ENCODE measurements at regions not wholly inside any gene's neighbourhood (a gene's known extent, or its start where the extent isn't known, plus 50 kb on each side); places are given as distances from the start of the nearest gene placed in this dataset.
"Not testable (repeated sequence)": the region's sequence is repeated elsewhere in the genome, so short reads cannot be mapped to it uniquely, and the experiment has no call there.

DNA sequence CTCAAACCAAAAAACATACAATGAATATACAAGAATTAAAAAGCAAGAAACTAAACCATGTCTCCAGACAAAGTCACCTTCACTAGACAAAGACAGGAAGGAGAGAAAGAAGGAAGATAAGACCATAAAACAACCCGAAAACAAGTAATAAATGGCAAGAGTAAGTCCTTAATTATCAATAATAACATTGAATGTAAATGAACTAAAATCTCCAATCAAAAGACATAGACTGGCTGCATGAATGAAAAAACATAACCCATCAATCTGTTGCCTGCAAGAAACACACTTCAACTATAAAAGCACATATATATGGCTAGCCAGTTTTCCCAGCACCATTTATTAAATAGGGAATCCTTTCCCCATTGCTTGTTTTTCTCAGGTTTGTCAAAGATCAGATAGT is 100.8 kb upstream of the SAMSN1 start:
- TF ChIP-seq, protein P1, sequence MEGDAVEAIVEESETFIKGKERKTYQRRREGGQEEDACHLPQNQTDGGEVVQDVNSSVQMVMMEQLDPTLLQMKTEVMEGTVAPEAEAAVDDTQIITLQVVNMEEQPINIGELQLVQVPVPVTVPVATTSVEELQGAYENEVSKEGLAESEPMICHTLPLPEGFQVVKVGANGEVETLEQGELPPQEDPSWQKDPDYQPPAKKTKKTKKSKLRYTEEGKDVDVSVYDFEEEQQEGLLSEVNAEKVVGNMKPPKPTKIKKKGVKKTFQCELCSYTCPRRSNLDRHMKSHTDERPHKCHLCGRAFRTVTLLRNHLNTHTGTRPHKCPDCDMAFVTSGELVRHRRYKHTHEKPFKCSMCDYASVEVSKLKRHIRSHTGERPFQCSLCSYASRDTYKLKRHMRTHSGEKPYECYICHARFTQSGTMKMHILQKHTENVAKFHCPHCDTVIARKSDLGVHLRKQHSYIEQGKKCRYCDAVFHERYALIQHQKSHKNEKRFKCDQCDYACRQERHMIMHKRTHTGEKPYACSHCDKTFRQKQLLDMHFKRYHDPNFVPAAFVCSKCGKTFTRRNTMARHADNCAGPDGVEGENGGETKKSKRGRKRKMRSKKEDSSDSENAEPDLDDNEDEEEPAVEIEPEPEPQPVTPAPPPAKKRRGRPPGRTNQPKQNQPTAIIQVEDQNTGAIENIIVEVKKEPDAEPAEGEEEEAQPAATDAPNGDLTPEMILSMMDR (IDR thresholded peaks at IDR 0.05): no peak
- no peak for TF ChIP-seq POLR2A (IDR thresholded peaks at IDR 0.05)
- H3K9me3 ChIP-seq: no peaks in the 10 kb centered on the region
- H3K27me3 ChIP-seq: no peaks in the 10 kb centered on the region
- H3K4me3 ChIP-seq: no peak overlapping the region
- intact Hi-C loops (cut with DNase I; ENCODE audit: low total_unique reads): no loop called here
- H3K4me1 ChIP-seq: no peaks in the 10 kb centered on the region
- no peaks in the 10 kb centered on the region for H3K36me3 ChIP-seq (ENCODE audit: low read depth, missing control alignments)
- 77% methylated on average over 1 of the region's 1 CpG for WGBS, 2 donors
- DNase-seq: no peak
- H3K27ac ChIP-seq: no peak overlapping the region

DNA sequence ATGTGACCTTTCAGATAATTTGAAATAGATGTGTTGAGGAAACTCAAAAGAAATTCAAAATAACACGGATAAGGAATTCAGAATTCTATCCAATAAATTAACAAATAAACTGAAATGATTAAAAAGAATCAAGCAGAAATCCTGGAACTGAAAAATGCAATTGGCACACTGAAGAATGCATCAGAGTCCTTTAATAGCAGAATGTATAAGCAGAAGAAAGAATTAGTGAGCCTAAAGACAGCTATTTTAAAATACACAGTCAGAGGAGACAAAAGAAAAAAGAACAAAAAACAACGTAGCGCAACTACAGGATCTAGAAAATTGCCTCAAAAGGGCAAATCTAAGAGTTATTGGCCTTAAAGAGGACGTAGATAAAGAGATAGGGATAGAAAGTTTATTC is 99.6 kb upstream of the SAMSN1 start:
- WGBS, 2 donors: 66 to 77% methylated on average over 4 of the region's 4 CpGs
- H3K4me3 ChIP-seq: no peak overlapping the region
- intact Hi-C loops (cut with DNase I; ENCODE audit: low total_unique reads): no loop called here
- no peaks in the 10 kb centered on the region for H3K27me3 ChIP-seq
- TF ChIP-seq, protein P1 (IDR thresholded peaks at IDR 0.05): no peak
- TF ChIP-seq POLR2A (IDR thresholded peaks at IDR 0.05): no peak
- H3K9me3 ChIP-seq: no peaks in the 10 kb centered on the region
- no peak overlapping the region for H3K27ac ChIP-seq
- H3K4me1 ChIP-seq: no peaks in the 10 kb centered on the region
- no peak for DNase-seq
- no peaks in the 10 kb centered on the region for H3K36me3 ChIP-seq (ENCODE audit: low read depth, missing control alignments)

DNA sequence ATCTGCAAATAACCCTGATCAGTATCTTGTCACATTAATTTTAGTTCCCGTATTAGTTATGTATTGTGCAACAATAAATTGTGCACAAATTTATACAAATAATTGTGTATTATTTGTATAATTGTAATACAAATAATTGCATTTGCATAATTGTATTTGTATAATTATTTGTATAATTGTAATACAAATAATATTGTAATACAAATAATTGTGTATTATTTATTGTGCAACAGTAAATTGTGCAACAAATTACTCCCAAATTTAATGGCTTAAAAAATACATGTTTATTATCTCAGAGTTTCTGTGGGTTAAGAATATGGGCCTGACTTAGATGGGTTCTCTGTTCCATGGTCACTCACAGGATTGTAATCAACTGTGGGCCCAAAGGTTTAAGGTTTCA is 86.2 kb upstream of the SAMSN1 start:
- DNase-seq: no peak
- Histone ChIP-seq H3K27me3 (no peaks in the 10 kb centered on the region), H3K36me3 (ENCODE audit: low read depth, missing control alignments) (no peaks in the 10 kb centered on the region), H3K4me3 (no peak overlapping the region), H3K27ac (no peak overlapping the region), H3K9me3 (no peaks in the 10 kb centered on the region), H3K4me1 (no peaks in the 10 kb centered on the region)
- TF ChIP-seq, protein P1 (IDR thresholded peaks at IDR 0.05): no peak
- no peak for TF ChIP-seq POLR2A (IDR thresholded peaks at IDR 0.05)
- intact Hi-C loops (cut with DNase I; ENCODE audit: low total_unique reads): no loop called here
- WGBS, 2 donors: 87 to 100% methylated on average over 1 of the region's 1 CpG

DNA sequence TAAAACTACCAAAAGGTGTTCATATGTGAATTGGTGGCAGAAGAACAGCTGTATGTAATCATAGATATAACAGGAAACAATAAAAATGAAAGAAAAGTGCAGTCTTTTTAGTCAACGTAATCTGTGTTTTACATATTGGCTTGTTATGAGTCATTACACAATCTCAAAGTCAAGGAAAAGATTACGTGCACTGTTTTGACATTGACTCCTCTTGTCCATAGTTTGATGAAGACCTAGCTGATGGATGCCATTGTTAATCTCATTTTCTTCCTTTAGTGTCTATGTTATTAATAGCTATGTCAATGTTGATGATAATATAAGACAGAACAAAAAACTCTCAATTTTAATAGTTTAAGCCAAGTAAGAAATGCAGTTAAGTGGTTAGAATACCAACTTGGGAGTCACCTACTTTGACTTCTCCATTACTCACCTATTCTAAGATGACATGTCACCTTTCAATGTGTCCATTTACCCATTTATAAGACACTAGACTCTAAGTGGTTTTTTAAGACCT is 84.5 kb upstream of the SAMSN1 start:
- WGBS, 2 donors: 56 to 59% methylated on average over 2 of the region's 2 CpGs
- DNase-seq: no peak
- no peaks in the 10 kb centered on the region for H3K9me3 ChIP-seq
- H3K4me1 ChIP-seq: no peaks in the 10 kb centered on the region
- no peak overlapping the region for H3K27ac ChIP-seq
- no peaks in the 10 kb centered on the region for H3K27me3 ChIP-seq
- H3K4me3 ChIP-seq: no peak overlapping the region
- intact Hi-C loops (cut with DNase I; ENCODE audit: low total_unique reads): no loop called here
- TF ChIP-seq, protein P1 (IDR thresholded peaks at IDR 0.05): no peak
- TF ChIP-seq POLR2A (IDR thresholded peaks at IDR 0.05): no peak
- H3K36me3 ChIP-seq (ENCODE audit: low read depth, missing control alignments): no peaks in the 10 kb centered on the region

DNA sequence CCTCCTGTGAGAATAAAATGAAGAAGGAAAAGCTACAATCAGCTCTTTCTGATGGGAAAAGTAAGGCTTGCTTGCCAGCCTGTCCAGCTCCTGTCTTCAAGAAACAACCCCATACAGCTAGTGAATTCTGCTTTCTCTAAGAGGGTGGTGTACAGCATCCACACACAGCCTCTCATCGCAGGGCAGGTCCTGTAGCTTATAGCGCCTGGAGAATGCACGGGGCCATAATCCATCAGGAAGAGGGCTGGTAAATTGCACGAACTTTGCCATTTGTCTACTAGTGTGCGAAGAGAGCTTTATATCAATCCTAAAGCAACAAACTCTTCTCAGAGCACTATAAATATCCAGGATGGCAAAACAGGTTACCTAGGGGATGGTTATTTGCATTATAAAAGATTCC is 83.3 kb upstream of the SAMSN1 start:
- Histone ChIP-seq H3K9me3 (no peaks in the 10 kb centered on the region), H3K27me3 (no peaks in the 10 kb centered on the region), H3K27ac (no peak overlapping the region), H3K4me1 (no peaks in the 10 kb centered on the region), H3K4me3 (no peak overlapping the region), H3K36me3 (ENCODE audit: low read depth, missing control alignments) (no peaks in the 10 kb centered on the region)
- intact Hi-C loops (cut with DNase I; ENCODE audit: low total_unique reads): no loop called here
- no peak for DNase-seq
- TF ChIP-seq, protein P1 (IDR thresholded peaks at IDR 0.05): no peak
- TF ChIP-seq POLR2A (IDR thresholded peaks at IDR 0.05): no peak
- whole genome bisulfite sequencing, 2 donors: 60 to 64% methylated on average over 5 of the region's 5 CpGs

DNA sequence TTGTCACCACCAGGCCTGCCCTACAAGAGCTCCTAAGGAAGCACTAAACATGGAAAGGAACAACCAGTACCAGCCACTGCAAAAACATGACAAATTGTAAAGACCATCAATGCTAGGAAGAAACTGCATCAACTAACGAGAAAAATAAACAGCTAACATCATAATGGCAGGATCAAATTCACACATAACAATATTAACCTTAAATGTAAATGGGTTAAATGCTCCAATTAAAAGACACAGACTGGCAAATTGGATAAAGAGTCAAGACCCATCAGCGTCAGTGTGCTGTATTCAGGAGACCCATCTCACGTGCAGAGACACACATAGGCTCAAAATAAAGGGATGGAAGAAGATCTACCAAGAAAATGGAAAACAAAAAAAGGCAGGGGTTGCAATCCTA is 77.0 kb upstream of the SAMSN1 start:
- H3K27ac ChIP-seq; H3K4me1 ChIP-seq; intact Hi-C loops (cut with DNase I; ENCODE audit: low total_unique reads); H3K27me3 ChIP-seq; DNase-seq; H3K9me3 ChIP-seq; H3K36me3 ChIP-seq (ENCODE audit: low read depth, missing control alignments); H3K4me3 ChIP-seq: not testable (repeated sequence)
- WGBS, 2 donors: 88 to 93% methylated on average over 3 of the region's 3 CpGs
